ENCODE measurements at regions not wholly inside any gene's neighbourhood (a gene's known extent, or its start where the extent isn't known, plus 50 kb on each side); places are given as distances from the start of the nearest gene placed in this dataset.

DNA sequence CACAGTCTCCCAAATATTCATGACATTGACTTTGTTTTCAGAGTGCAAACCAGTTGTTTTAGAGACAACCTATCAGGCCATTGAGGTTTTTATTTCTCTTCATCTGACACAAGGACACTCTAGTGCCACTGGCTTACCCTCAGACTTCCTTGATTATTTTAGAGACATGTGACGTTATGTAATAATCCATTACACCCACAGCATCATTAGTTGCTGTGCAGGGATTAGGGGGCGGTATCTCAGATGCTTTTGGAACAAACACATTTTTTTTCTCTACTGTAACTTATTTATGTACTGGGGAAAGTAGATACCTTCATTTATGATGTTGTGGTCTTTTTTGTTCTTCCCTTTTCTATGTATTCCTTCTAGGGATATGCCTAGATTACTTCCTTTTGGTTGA is 2293.1 kb downstream of the PCDH7 start:
- H3K36me3 ChIP-seq (ENCODE audit: insufficient read depth, low read length) = no peaks in the 10 kb centered on the region
- H3K9me3 ChIP-seq (ENCODE audit: control insufficient read depth, insufficient read depth, low read length) = no peaks in the 10 kb centered on the region
- H3K4me1 ChIP-seq (ENCODE audit: insufficient read depth, low read length) = no peaks in the 10 kb centered on the region
- H3K9ac ChIP-seq (ENCODE audit: low read depth, low read length) = no peak overlapping the region

DNA sequence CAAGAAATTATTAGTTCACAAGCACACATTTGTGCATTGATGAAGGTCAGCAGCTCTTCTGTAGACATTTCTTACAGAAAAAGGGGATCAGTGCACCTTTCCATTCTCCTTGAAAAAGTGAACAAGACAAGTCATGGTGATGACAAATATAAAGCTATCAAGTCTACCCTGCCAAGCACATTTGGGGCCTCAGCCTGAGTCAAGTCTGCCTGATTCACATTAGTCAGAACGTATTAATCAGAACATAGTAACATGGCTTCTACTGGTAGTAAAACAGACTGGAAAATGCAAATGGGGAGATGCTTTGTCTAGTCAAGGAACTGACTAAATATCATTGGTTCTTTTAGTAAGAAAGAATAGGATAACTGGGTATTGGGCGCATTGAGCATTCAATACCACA is 2305.1 kb downstream of the PCDH7 start:
- no peaks in the 10 kb centered on the region for H3K36me3 ChIP-seq (ENCODE audit: insufficient read depth, low read length)
- no peak overlapping the region for H3K9ac ChIP-seq (ENCODE audit: low read depth, low read length)
- no peaks in the 10 kb centered on the region for H3K4me1 ChIP-seq (ENCODE audit: insufficient read depth, low read length)
- no peaks in the 10 kb centered on the region for H3K9me3 ChIP-seq (ENCODE audit: control insufficient read depth, insufficient read depth, low read length)

GRCh38 chr4:33029976-33030375 is 2309.8 kb downstream of the PCDH7 start:
- no peak overlapping the region for H3K9ac ChIP-seq (ENCODE audit: low read depth, low read length)
- no peaks in the 10 kb centered on the region for H3K9me3 ChIP-seq (ENCODE audit: control insufficient read depth, insufficient read depth, low read length)
- H3K4me1 ChIP-seq (ENCODE audit: insufficient read depth, low read length) = no peaks in the 10 kb centered on the region
- H3K36me3 ChIP-seq (ENCODE audit: insufficient read depth, low read length) = no peaks in the 10 kb centered on the region

DNA sequence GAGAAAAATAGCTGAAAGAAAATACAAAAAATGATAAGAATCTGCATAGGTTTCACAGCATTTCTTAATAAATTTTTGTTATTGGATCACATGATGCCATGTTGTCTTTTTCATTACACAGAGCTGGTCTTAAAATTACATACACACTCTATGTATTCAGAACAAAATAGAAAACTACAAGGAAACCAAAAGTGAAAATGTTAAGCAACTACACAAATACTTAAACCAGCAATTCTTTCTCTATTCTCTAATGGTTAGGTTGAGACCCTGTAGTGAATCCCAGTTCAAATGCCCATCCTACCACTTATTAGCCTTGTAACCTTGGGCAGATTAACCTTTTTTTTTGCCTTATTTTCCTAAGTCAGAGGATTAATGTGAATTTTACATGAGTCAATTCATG is 2311.2 kb downstream of the PCDH7 start:
- H3K9ac ChIP-seq (ENCODE audit: low read depth, low read length) = no peak overlapping the region
- no peaks in the 10 kb centered on the region for H3K4me1 ChIP-seq (ENCODE audit: insufficient read depth, low read length)
- H3K9me3 ChIP-seq (ENCODE audit: control insufficient read depth, insufficient read depth, low read length) = no peaks in the 10 kb centered on the region

DNA sequence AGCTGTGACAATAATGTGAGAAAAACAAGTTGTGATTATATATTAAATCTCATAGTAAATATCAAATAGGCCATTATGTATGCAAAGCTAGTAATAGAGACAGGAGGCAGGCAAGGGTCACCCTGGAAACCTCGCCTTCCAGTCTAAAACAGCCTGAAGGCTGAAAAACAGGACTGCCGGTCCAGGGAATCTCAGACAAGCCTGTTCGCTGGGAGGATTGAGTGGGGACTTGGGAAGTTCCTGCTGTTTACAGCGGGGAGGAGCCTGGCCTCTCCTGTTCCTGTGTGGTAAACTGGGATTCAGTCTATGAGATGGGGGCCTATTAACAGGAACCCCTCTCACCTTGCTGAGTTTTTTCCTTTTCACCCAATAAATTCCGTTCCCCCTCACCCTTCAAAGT is 2317.3 kb downstream of the PCDH7 start:
- no peak overlapping the region for H3K9ac ChIP-seq (ENCODE audit: low read depth, low read length)
- no peaks in the 10 kb centered on the region for H3K4me1 ChIP-seq (ENCODE audit: insufficient read depth, low read length)
- no peaks in the 10 kb centered on the region for H3K9me3 ChIP-seq (ENCODE audit: control insufficient read depth, insufficient read depth, low read length)
- no peaks in the 10 kb centered on the region for H3K36me3 ChIP-seq (ENCODE audit: insufficient read depth, low read length)

More for the DNA sequence above, 2311.2 kb downstream of the PCDH7 start:
- no peaks in the 10 kb centered on the region for H3K36me3 ChIP-seq (ENCODE audit: insufficient read depth, low read length)

DNA sequence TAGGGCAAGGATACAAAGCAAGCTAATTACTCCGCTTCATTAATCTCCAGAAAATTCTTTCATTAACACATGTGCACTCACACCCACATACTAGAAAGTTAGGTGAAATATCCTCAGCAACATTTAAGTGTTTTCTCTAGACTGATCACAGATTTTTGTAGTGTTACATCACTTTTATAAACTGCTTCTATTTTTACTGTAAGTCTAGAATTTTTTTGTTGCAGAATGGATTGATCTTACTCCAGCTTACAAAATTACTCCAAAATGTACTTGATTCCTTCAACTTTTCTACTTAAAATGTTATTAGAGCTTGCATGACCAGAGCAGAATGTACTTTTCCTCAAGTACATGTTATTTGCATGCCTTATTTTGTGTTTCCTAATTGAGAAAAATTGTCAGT is 2325.2 kb downstream of the PCDH7 start:
- Histone ChIP-seq H3K36me3 (ENCODE audit: insufficient read depth, low read length) (no peaks in the 10 kb centered on the region), H3K9ac (ENCODE audit: low read depth, low read length) (no peak overlapping the region), H3K9me3 (ENCODE audit: control insufficient read depth, insufficient read depth, low read length) (no peaks in the 10 kb centered on the region), H3K4me1 (ENCODE audit: insufficient read depth, low read length) (no peaks in the 10 kb centered on the region)

DNA sequence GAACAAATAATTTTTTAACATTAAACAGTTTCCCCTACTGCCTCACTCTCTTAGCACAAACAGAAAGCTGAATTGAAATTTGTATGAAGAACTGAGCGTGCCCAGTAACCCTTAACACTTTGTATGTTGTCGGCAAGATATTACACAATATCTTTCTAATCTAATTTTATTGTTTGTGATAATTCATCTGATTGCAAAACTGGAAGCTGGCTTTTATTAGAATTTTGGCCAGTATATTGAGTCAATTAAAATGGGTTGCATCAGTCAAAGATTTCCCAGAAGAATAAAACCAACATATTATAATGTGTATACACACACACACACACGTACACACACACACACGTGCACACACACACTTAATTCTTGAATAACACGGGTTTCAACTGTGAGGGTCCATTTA is 2332.1 kb downstream of the PCDH7 start:
- no peaks in the 10 kb centered on the region for H3K36me3 ChIP-seq (ENCODE audit: insufficient read depth, low read length)
- H3K9ac ChIP-seq (ENCODE audit: low read depth, low read length) = no peak overlapping the region
- H3K9me3 ChIP-seq (ENCODE audit: control insufficient read depth, insufficient read depth, low read length) = no peaks in the 10 kb centered on the region

GRCh38 chr4:33054161-33054560 is 2334.0 kb downstream of the PCDH7 start:
- no peaks in the 10 kb centered on the region for H3K9me3 ChIP-seq (ENCODE audit: control insufficient read depth, insufficient read depth, low read length)
- no peak overlapping the region for H3K9ac ChIP-seq (ENCODE audit: low read depth, low read length)
- no peaks in the 10 kb centered on the region; the same call in 1 of the 2 replicates for H3K4me1 ChIP-seq (ENCODE audit: insufficient read depth, low read length)
- H3K36me3 ChIP-seq (ENCODE audit: insufficient read depth, low read length) = no peaks in the 10 kb centered on the region

More for the DNA sequence above, 2332.1 kb downstream of the PCDH7 start:
- H3K4me1 ChIP-seq (ENCODE audit: insufficient read depth, low read length) = no peaks in the 10 kb centered on the region; the same call in 1 of the 2 replicates

DNA sequence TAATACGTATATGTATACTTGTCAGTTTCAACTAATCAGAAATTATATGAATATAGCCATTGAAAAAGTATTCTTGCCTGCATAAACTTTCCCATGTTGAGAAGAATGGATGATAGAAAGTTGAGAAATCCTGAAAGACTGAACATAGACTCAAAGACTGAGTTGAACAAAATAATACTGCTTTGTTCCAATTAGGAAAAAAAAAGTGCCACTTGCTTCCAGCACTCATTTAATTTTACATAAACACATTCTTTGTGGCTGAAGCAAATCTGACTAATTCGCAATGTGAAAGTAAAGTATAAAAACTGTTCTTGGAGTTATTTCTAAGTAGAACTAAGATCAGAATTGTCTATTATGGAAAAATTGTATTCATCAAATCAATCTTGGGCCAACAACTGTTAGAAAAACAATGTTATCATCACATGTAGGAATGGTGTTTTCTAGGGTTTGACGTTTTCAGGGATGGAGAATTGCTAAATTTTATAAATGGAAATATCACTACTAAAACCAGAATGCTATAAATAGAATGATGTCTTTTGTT is 2334.6 kb downstream of the PCDH7 start:
- Histone ChIP-seq H3K4me1 (ENCODE audit: insufficient read depth, low read length) (no peaks in the 10 kb centered on the region; the same call in 1 of the 2 replicates), H3K9ac (ENCODE audit: low read depth, low read length) (no peak overlapping the region), H3K9me3 (ENCODE audit: control insufficient read depth, insufficient read depth, low read length) (no peaks in the 10 kb centered on the region), H3K36me3 (ENCODE audit: insufficient read depth, low read length) (no peaks in the 10 kb centered on the region)

- no peaks in the 10 kb centered on the region; the same call in 1 of the 2 replicates for H3K4me1 ChIP-seq (ENCODE audit: insufficient read depth, low read length)
- H3K36me3 ChIP-seq (ENCODE audit: insufficient read depth, low read length) = no peaks in the 10 kb centered on the region
- no peak overlapping the region for H3K9ac ChIP-seq (ENCODE audit: low read depth, low read length)
- H3K9me3 ChIP-seq (ENCODE audit: control insufficient read depth, insufficient read depth, low read length) = no peaks in the 10 kb centered on the region
Measured at GRCh38 chr4:33057736-33058135, 2337.6 kb downstream of the PCDH7 start.

GRCh38 chr4:33058998-33059397 is 2338.8 kb downstream of the PCDH7 start:
- Histone ChIP-seq H3K9me3 (ENCODE audit: control insufficient read depth, insufficient read depth, low read length) (no peaks in the 10 kb centered on the region), H3K9ac (ENCODE audit: low read depth, low read length) (no peak overlapping the region), H3K4me1 (ENCODE audit: insufficient read depth, low read length) (no peaks in the 10 kb centered on the region; the same call in 1 of the 2 replicates), H3K36me3 (ENCODE audit: insufficient read depth, low read length) (no peaks in the 10 kb centered on the region)

DNA sequence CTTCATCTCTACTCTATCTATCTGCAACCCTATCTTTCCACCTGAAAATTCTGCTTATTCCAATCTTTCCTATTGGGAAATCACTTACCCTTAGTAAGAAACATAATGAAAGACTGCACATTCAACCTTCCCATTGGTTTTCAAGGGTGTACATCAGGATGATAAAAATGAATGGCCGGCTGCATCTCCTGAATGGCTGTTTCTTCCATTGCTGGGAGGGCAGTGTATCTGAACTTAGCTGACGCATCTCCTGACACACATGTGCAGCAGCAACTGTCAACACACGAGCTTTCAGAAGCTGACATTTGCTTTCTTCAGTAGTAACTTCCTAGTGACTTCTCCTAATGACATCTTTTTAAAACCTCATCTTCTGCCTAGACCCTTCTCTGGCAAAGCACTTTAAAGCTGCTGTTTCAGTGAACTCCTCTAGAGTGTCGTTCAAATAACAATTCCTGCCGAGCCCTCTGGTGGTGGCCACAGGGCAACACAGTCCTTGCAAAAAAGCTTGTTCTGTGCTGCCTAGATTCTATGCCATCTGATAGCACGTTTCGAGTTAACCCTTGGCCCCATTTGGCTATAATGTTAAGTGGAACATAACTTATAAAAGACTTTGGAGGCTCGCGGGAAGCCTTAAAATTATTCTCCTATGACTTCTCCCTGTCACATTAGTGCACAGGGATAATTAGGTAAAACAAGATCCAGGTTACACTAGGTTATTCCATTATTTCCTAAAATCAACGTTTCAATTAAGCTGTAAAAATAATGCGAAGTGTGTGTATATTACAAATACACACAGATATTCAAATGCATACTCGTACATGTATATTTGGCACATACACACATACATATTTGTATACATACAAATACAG is 2340.7 kb downstream of the PCDH7 start:
- Histone ChIP-seq H3K36me3 (ENCODE audit: insufficient read depth, low read length) (no peaks in the 10 kb centered on the region), H3K4me1 (ENCODE audit: insufficient read depth, low read length) (no peaks in the 10 kb centered on the region; the same call in 1 of the 2 replicates), H3K9ac (ENCODE audit: low read depth, low read length) (no peak overlapping the region), H3K9me3 (ENCODE audit: control insufficient read depth, insufficient read depth, low read length) (no peaks in the 10 kb centered on the region)

GRCh38 chr4:33061727-33062126 is 2341.6 kb downstream of the PCDH7 start:
- Histone ChIP-seq H3K36me3 (ENCODE audit: insufficient read depth, low read length) (no peaks in the 10 kb centered on the region), H3K4me1 (ENCODE audit: insufficient read depth, low read length) (no peaks in the 10 kb centered on the region; the same call in 1 of the 2 replicates), H3K9me3 (ENCODE audit: control insufficient read depth, insufficient read depth, low read length) (no peaks in the 10 kb centered on the region), H3K9ac (ENCODE audit: low read depth, low read length) (no peak overlapping the region)

GRCh38 chr4:33062155-33062806 is 2342.1 kb downstream of the PCDH7 start:
- Histone ChIP-seq H3K9ac (ENCODE audit: low read depth, low read length) (no peak overlapping the region), H3K4me1 (ENCODE audit: insufficient read depth, low read length) (no peaks in the 10 kb centered on the region; the same call in 1 of the 2 replicates), H3K36me3 (ENCODE audit: insufficient read depth, low read length) (no peaks in the 10 kb centered on the region), H3K9me3 (ENCODE audit: control insufficient read depth, insufficient read depth, low read length) (no peaks in the 10 kb centered on the region)

- no peaks in the 10 kb centered on the region for H3K4me1 ChIP-seq (ENCODE audit: insufficient read depth, low read length)
- H3K36me3 ChIP-seq (ENCODE audit: insufficient read depth, low read length) = no peaks in the 10 kb centered on the region
- H3K9ac ChIP-seq (ENCODE audit: low read depth, low read length) = no peak overlapping the region
- H3K9me3 ChIP-seq (ENCODE audit: control insufficient read depth, insufficient read depth, low read length) = no peaks in the 10 kb centered on the region
Measured at GRCh38 chr4:33063241-33063640, 2343.1 kb downstream of the PCDH7 start.

All from ES-I3 (cell line).